ENCODE measurements at regions not wholly inside any gene's neighbourhood (a gene's known extent, or its start where the extent isn't known, plus 50 kb on each side); places are given as distances from the start of the nearest gene placed in this dataset.
"Not testable (repeated sequence)": the region's sequence is repeated elsewhere in the genome, so short reads cannot be mapped to it uniquely, and the experiment has no call there.

DNA sequence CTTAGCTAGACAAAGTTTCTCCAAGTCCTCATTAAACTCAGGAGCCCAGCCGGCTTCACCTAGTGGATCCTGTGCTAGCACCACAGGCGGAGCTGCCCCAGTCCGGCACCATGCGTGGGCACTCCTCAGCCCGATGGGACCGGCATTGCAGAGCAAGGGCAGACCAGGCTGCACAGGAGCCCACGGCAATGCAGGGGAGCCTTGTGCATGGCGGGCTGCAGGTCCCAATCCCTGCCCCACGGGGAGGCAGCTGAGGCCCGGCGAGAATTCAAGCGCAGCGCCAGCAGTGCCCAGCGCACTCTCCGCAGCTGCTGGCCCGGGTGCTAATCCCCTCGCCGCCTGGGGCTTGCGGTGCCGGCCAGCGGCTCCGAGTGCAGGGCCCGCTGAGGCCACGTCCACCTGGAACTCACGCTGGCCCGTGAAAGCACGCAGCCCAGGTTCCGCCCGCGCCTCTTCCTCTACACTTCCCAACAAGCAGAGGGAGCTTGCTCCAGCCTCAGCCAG, 292.3 kb upstream of the EYS start:
- DNase-seq (ENCODE audit: low read depth): no peak

DNA sequence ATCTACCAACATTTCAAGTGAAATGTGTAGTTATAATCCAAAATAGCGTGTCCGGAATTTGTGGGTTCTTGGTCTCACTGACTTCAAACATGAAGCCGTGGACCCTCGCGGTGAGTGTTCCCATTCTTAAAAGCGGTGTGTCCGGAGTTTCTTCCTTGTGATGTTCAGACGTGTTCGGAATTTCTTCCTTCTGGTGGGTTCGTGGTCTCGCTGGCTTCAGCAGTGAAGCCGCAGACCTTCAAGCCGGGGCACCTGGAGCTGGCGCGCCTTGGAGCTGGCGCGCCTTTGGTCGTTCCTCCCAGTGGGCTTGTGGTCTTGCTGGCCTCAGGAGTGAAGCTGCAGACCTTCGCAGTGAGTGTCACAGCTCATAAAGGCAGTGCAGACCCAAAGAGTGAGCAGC, 291.5 kb upstream of the EYS start:
- DNase-seq (ENCODE audit: low read depth): no peak

DNA sequence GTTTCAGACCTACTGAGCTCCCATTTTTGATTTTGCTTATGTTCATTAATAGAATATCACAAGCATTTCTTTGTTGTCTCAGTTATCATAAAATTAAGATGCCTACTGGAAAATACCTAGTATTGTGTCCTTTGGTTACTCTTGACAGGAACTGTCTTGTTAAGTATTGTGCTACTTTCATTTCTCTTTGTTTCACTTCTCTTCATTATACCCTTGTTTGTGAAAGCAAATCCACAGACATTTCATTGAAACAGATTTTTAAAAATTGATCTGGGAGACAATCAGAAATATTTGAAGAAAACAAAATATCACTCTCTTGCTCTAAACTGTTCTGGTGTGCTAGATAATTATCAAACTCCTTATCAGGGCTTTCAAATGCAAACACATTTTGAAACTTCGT, 290.5 kb upstream of the EYS start:
- no peak for DNase-seq (ENCODE audit: low read depth)

DNA sequence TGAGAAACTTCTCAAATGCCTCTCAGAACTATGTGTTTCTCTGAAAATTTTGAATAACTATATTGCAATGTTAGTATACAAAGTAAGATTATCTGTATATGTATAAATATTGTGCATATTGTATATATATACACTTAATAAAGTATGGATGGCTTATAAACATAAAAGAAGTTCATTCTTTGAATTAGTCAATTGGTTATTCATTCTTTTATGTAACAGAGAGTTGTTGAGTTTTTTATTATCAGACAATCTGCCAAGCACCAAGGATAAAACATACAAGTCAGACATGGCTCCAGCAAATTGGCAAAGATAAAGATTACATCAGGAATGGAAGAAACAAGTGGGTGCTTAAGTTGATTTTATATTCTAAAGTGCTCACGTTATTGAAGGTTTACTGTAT, 289.1 kb upstream of the EYS start:
- DNase-seq (ENCODE audit: low read depth): no peak

DNA sequence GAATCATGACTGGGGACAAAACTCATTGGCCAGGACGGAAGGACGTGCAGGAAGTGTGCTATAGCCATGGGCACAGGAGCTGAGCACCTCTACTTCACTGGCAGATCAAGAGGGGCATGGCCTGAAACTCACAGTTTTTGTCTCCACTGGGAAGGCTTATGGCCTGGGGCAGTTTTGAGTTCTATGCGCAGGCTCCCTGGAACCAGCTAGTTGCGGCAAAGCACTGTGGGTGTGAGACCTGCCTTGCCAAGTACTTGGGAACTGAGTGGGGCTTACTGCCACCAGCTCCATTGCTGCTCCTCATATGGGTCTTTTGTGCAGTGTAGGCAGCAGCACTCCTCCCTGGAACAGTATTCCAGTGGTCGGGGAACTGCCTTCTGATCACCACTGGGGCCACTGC, 282.6 kb upstream of the EYS start:
- DNase-seq (ENCODE audit: low read depth): no peak

DNA sequence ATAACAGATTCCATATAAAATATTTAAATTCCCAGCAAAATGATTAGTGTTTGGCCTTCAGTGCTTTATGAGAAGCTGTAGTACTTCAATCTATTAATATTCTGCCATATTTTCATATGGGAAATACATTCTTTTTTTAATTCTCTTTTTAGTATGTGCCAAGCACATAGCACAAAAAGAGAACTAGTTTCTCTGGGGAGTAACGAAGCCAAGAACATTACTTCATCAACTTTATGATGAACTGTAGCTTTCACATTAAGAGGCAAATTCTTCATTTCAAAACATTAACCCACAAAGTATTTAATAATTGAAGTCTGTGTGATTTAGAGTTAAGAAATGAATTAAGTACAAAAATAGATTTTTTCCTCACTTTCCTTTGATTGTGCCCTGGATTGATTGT, 281.0 kb upstream of the EYS start:
- no peak for DNase-seq (ENCODE audit: low read depth)

DNA sequence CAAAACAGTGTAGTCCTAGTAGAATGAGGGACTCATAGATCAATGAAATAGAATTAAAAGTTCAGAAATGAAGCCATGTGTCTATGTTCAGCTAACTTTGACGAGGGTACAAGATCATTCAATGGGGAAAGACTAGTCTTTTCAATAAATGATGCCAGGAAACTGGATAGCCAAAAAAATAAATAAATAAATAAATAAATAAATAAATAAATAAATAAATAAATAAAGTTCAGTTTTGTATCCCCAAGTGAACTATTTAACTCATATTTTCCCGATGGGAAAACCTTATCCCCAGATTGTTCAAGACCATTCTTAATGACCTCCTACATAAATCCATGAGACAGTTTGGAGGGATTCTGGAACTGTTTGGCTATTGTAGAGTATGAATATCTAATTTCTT, 277.1 kb upstream of the EYS start:
- DNase-seq (ENCODE audit: low read depth): no peak

DNA sequence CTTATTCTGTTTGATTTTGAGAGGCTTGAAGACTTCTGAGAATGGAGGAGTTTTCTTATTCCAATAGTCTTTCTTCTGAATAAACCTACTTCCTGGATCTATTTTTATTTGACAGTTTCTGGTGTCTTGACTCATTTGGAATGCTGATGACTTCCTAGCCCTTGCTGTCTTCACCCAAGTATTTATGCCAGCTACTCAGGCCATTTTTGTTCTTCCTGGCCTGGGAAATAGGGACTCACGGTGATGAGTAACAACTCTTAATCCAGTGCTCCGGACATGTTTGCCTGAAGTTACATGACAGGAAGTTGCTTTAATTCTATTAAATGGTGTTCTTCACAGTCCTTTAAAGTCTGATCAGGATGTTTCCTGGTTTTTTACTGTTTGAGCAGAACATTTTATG, 272.1 kb upstream of the EYS start:
- DNase-seq (ENCODE audit: low read depth): no peak

DNA sequence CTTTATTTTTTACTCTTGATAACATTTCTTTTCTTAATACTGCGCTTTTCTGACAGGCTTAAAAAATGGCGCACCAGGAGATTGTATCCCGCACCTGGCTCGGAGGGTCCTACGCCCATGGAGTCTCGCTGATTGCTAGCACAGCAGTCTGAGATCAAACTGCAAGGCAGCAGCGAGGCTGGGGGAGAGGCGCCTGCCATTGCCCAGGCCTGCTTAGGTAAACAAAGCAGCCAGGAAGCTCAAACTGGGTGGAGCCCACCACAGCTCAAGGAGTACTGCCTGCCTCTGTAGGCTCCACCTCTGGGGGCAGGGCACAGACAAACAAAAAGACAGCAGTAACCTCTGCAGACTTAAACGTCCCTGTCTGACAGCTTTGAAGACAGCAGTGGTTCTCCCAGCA, 264.2 kb upstream of the EYS start:
- not testable (repeated sequence) for DNase-seq (ENCODE audit: low read depth)

DNA sequence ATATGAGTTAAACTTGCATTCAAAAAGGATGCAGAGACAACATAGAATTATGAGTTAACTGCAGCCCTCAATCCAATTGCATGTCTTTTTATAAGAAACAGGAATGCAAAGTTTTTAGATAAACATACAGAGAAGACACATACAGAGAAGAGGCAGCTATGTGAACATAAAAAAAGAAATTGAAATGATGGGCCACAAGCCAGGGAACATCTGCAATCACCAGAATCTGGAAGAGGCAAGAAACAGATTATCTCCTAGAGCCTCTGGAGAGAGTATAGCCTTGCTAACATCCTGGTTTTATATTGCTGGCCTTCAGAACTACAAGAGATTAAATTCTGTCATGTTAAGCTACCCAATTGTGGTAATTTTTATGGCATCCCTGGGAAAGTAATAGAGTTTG, 257.2 kb upstream of the EYS start:
- DNase-seq (ENCODE audit: low read depth): no peak

DNA sequence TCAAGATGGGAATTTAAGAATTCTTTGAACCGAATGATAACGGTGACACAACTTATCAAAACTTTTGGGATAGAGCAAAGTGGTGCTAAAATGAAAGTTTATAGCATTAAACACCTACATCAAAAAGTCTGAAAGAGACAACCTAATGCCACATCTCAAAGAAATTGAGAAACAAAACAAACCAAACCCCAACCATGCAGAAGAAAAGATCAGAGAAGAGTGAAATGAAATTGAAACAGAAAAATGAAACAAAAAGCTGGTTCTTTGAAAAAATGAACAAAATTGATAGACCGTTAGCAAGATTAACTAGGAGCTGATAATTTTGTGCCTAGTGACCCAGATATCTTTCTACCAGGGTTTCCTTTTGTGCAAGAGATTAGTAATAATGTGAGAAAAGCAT, 248.0 kb upstream of the EYS start:
- DNase-seq (ENCODE audit: low read depth): no peak

DNA sequence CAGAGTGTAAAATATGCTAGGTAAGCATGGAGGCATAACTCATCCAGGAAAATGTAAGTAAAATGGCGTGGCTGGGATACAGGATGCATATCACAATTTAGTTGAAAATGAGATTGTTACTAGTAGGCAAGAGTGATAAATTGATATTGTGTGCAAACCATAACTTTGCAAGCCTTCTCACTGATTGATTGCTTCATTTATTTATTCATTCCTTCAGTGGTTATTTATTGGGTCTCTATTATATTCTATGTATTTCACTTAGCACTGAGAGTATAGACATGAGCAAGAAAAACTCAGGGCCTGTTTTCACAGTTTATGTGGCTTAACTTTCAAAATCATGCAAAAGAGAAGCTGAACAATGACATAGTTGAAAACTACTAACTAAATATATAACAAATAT, 241.0 kb upstream of the EYS start:
- no peak for DNase-seq (ENCODE audit: low read depth)

DNA sequence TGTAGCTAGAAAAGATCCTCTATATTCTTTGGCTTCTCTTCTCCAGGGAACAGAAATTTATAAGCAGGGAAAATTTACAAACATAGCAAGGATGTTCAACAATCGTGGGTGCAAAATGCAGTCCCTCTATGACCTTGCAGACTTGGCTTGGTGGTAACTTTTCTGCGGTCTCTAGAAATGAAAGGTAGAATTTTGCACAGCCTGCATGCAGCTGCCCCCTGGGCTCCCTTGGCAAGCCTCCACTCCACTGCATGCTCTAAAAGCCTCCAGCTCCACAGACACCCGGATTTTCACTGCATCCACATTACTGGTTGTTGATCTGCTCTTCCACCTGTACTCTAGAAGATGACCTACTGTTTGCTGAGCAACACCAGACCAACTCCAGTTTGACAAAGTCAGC, 236.5 kb upstream of the EYS start:
- no peak for DNase-seq (ENCODE audit: low read depth)

DNA sequence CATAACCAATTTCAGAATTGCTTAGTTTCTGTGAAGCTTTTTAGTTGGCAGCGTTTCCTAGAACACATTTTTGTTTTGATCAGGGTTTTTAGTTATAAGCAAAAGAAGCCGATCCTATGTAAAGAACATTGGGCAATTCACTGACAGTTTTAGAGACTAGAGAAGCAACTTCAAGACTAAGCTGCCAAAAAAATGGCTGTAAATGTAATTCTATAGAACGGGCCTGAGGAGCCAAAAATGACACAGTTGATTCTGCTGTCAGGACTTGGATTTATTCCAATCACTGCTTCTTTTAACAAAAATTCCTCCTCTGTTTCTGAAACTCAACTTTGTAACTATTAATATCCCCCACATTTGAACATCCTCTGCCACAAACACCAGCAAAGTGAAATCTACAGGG, 236.0 kb upstream of the EYS start:
- DNase-seq (ENCODE audit: low read depth): no peak

DNA sequence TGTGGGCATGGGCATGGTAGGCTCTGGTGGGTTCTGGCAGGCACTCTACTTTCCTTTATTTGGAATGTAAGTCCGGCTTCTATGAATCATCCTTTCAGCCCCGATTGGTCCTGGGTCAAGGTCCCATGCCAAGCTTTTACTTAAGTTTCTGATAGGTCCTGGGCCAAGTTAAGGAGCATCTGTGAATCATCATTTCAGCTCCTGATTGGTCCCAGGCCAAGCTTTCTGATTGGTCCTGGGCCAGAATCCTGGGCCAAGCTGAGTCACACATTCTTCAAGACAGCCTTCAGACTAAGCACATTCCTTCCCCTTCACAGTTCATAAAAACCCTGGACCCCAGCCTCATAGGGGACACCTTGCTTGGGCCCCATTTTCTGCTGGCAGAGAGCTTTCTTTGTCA, 231.0 kb upstream of the EYS start:
- no peak for DNase-seq (ENCODE audit: low read depth)

DNA sequence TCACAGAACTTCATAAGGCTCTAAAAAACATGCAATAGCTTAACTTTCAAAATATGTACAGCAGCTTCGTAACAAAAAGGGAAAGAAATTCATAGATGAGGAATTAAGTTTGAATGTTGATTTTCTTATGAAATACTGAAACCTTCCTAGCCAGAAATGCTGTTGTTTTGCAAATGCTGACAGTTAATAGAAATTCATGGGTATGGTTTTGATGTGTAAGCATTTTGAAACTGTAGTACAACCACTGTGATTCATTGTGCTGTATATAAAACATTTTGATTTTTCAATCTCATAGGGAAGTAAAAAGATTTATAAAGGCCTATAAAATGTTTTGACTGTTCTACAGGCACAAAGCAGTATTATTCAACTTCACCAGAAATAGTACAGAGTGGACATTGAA, 228.4 kb upstream of the EYS start:
- no peak for DNase-seq (ENCODE audit: low read depth)

DNA sequence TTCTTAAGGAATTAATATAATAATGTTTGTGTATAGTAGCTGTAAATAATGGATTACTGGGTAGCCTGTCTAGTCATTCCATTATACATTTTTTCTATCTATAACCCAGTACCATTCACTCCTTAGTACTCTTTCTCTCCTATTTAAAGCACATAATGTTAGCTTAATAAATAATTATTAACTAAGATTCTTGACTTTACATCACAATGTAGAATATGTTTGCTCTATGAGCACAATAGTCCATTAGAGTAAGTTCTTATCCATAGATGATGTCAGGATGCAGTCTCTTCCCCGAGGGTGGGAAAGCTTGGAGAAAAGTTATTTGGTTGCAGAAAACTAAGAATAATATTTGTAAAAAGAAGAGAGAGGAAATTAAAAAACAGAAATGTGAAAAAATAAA, 226.4 kb upstream of the EYS start:
- no peak for DNase-seq (ENCODE audit: low read depth)

DNA sequence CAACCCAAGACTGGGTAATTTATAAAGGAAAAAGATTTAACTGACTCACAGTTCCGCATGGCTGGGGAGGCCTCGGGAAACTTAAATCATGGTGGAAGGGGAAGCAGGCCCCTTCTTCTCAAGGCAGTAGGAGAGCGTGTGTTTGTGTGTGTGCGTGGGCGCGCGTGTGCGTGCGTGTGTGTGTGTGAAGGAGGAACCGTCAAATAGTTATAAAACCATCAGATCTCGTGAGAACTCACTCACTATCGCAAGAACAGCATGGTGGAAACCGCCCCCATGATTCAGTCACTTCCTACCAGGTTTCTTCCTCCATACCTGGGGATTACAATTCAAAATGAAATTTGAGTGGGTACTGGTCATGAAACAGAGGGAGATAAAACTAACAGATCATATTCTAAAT, 220.1 kb upstream of the EYS start:
- DNase-seq (ENCODE audit: low read depth): no peak

DNA sequence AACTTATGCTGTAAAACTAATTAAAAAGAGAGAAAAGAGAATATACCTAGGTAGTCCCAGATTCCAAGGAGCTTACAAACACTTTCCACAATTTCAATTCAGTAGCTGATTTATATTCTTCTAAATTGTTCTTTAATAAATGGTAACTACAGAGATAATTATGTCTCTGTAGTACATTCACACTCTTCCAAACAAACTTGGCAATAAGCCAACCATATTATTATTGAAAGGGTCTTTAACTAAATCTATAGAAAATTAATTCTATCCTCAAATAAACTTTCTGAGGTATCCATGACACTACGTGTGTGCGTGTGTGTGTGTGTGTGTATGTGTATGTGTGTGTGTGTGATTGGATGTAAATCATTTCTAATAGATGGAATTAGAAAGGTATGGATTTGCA, 217.4 kb upstream of the EYS start:
- DNase-seq (ENCODE audit: low read depth): no peak

DNA sequence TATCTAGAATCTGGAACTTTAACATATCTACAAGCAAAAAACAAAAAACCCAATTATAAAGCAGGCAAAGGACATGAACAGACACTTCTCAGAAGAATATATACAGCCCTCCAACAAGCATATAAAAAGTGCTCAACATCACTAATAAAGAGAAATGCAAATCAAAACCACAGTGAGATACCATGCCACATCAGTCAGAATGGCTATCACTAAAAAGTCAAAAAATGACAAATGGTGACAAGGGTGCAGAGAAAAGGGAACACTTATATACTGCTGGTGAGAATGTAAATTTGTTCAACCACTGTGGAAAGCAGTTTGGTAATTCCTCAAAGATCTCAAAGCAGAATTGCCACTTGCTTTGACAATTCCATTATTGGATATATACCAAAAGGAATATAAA, 215.0 kb upstream of the EYS start:
- no peak for DNase-seq (ENCODE audit: low read depth)

DNA sequence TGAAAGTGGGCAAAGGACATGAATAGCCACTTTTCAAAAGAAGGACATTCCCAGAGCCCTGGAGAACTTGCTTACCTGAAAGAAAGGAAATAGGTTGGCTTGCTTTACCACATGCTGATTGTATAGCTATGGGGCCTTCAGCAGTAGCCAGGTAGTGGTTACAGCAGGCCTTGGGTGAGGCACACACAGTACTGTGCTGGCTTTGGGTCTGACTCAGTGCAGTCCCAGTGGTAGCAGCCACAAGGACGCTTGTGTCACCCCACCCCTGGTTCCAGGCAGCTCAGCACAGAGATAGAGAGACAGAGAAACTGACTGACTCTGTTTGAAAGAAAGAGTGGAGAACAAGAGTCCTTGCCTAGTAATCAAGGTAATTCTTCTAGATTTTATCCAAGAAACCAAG, 201.0 kb upstream of the EYS start:
- no peak for DNase-seq (ENCODE audit: low read depth)

DNA sequence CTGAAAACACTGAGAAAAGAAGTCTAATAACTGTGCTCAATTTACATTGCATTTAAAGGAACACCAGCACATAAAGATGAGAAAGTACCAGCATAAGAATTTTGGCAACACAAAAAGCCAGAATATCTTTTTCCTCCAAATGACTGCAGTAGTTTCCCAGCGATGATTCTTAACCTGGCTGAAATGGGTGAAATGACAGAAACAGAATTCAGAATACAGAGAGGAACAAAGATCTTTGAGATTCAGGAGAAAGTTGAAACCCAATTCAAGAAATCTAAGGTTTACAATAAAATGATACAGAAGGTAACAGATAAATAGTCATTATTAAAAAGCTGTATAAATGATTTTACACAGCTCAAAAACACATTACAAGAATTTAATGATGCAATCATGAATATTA, 197.0 kb upstream of the EYS start:
- DNase-seq (ENCODE audit: low read depth): no peak

DNA sequence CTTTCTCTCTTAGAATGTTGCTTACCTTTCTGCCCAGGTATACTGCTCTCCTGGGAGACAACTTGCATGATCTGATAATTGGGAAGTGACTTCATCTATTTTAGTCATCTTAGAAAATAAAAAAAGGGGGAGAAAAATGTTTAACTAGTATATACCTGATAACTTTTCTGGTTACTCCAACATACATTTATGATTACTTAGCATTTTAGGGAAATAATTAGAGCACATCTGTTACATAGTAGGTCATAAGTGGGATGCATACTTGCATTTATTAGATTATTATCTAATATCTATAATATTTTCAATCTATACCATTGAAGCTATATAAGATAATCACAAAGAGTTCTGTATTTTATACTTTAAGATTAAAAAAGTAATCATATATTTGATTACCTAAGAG, 193.9 kb upstream of the EYS start:
- DNase-seq (ENCODE audit: low read depth): no peak

DNA sequence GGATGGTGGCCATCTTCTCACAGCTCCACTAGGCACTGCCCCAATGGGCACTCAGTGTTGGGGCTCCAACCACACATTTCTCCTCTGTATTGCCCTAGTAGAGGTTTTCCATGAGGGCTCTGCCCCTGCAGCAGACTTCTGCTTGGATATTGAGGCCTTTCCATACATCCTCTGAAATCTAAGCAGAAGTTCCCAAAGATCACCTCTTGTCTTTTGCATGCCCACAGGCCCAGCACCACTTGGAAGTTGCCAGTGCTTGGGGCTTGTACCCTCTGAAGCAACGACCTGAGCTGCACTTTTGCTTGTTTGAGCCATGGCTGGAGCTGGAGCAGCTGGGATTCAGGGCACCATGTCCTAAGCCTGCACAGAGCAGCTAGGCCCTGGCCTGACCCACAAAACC, 189.1 kb upstream of the EYS start:
- DNase-seq (ENCODE audit: low read depth): no peak

DNA sequence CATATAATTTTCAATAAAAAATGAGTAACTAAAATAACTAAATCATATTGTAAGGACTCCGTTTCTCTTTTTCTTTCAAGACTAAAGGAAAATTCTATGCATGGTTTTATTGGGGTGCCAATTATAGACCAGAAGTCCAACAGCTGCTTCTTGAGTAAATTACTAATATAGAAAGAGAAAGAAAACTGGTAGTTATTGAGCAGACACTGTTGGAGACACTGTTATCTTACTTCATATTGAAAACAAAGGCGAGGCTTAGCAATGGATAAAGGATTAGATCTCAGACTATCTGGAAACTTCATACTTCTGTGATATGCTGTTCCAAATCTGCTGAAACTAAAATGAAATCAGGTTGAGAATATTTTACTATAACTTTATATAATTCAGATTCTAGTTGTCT, 169.6 kb upstream of the EYS start:
- no peak for DNase-seq (ENCODE audit: low read depth)

Measured in renal cortical epithelial cell (primary cell).